Esophagus squamous epithelium (tissue), 5 donors: ENCODE measurements at regions not wholly inside any gene's neighbourhood (a gene's known extent, or its start where the extent isn't known, plus 50 kb on each side); places are given as distances from the start of the nearest gene placed in this dataset.

ENCODE experiments used
- DNase-seq: peaks from one replicate; lab custom pipeline; 2025; lab: John Stamatoyannopoulos, UW
- H3K27ac ChIP-seq, 4 donors: fragments of 200-600 bp; sonication (generic); one replicate each; pipeline ENCODE4 v1.5.1; 2016 to 2019; ENCODE audit warnings: mild to moderate bottlenecking in 1 of 4
- H3K27me3 ChIP-seq, 4 donors: fragments of 200-600 bp; sonication (generic); 1 replicate in 3 of 4; 2 replicates in 1 of 4; pipeline versions ENCODE4 v1.5.1 to v1.6.0; 2017 to 2021; ENCODE audit warnings: antibody characterized with exemption in 1 of 4
- H3K36me3 ChIP-seq, 3 donors: fragments of 200-600 bp; sonication (generic); one replicate each; pipeline ENCODE4 v1.5.1; 2016 to 2019
- H3K4me1 ChIP-seq, 3 donors: fragments of 200-600 bp; sonication (generic); one replicate each; pipeline ENCODE4 v1.5.1; 2017 to 2019
- H3K4me3 ChIP-seq, 4 donors: fragments of 200-600 bp; sonication (generic); 1 replicate in 3 of 4; 2 replicates in 1 of 4; pipeline ENCODE4 v1.5.1; 2016 to 2019; ENCODE audit warnings: mild to moderate bottlenecking in 2 of 4, moderate library complexity in 1 of 4
- H3K9me3 ChIP-seq, 3 donors: fragments of 200-600 bp; sonication (generic); one replicate each; pipeline ENCODE4 v1.5.1; 2016 to 2019
- POLR2A ChIP-seq, 4 donors: fragments of 450-650 bp; IDR thresholded peaks; one replicate each; pipeline ENCODE4 v1.6.1; 2017; ENCODE audit warnings: antibody characterized with exemption in 4 of 4, mild to moderate bottlenecking in 4 of 4, moderate library complexity in 3 of 4
- WGBS, 2 donors: methylation state at CpG; one replicate each; pipeline ENCODE4 v1.1.5; 2018; 5-methylcytosine and 5-hydroxymethylcytosine counted together
- intact Hi-C: fragments of 100-400 bp; cut with DNase I; formaldehyde crosslinking; loops from one replicate; pipeline ENCODE4 v1.15.0; 2022
- TF ChIP-seq, protein P1 (sequence below), 6 experiments: fragments of 450-650 bp in 4 of 6; fragments of 200-600 bp in 2 of 6; sonication (generic) in 2 of 6; IDR thresholded peaks; one replicate each; pipeline ENCODE4 v1.5.1; 2016 to 2019; ENCODE audit warnings: antibody characterized with exemption in 6 of 6, mild to moderate bottlenecking in 4 of 6, moderate library complexity in 4 of 6
- donor health status: DM: yes; HTN: yes; CAD: no.

GRCh38 chr1:212228076-212228475 lies 57.1 kb upstream of the PPP2R5A start:
- TF ChIP-seq, protein P1, sequence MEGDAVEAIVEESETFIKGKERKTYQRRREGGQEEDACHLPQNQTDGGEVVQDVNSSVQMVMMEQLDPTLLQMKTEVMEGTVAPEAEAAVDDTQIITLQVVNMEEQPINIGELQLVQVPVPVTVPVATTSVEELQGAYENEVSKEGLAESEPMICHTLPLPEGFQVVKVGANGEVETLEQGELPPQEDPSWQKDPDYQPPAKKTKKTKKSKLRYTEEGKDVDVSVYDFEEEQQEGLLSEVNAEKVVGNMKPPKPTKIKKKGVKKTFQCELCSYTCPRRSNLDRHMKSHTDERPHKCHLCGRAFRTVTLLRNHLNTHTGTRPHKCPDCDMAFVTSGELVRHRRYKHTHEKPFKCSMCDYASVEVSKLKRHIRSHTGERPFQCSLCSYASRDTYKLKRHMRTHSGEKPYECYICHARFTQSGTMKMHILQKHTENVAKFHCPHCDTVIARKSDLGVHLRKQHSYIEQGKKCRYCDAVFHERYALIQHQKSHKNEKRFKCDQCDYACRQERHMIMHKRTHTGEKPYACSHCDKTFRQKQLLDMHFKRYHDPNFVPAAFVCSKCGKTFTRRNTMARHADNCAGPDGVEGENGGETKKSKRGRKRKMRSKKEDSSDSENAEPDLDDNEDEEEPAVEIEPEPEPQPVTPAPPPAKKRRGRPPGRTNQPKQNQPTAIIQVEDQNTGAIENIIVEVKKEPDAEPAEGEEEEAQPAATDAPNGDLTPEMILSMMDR (IDR thresholded peaks at IDR 0.05) = no peak
- no peak for TF ChIP-seq POLR2A (IDR thresholded peaks at IDR 0.05)
- H3K27ac ChIP-seq = no peak overlapping the region

GRCh38 chr1:212228591-212229119 lies 56.6 kb upstream of the PPP2R5A start:
- no peak overlapping the region for H3K27ac ChIP-seq
- H3K27me3 ChIP-seq = no peaks in the 10 kb centered on the region
- H3K36me3 ChIP-seq = no peaks in the 10 kb centered on the region
- 82 to 83% methylated on average over 7 to 8 of the region's 8 CpGs for WGBS, 2 donors
- H3K4me3 ChIP-seq = no peak overlapping the region
- DNase-seq = no peak
- TF ChIP-seq POLR2A (IDR thresholded peaks at IDR 0.05) = no peak
- TF ChIP-seq, protein P1 (IDR thresholded peaks at IDR 0.05) = no peak
- H3K4me1 ChIP-seq = peaks cover under 1 to 38% (median 3%) of the 10 kb centered on the region in 3 donors
- no peaks in the 10 kb centered on the region for H3K9me3 ChIP-seq
- intact Hi-C loops = no loop called here

More at GRCh38 chr1:212228076-212228475, 57.1 kb upstream of the PPP2R5A start:
- H3K9me3 ChIP-seq = no peaks in the 10 kb centered on the region
- H3K4me3 ChIP-seq = no peak overlapping the region
- H3K4me1 ChIP-seq = peaks cover 0 to 34% (median 0%) of the 10 kb centered on the region in 3 donors
- WGBS, 2 donors = 79 to 100% methylated on average over 2 of the region's 2 CpGs
- H3K27me3 ChIP-seq = no peaks in the 10 kb centered on the region
- intact Hi-C loops = no loop called here
- H3K36me3 ChIP-seq = no peaks in the 10 kb centered on the region
- DNase-seq = no peak

- no peaks in the 10 kb centered on the region for H3K27me3 ChIP-seq
- 63 to 70% methylated on average over 1 to 2 of the region's 2 CpGs for WGBS, 2 donors
- no peak for DNase-seq
These were observed 55.6 kb upstream of the PPP2R5A start for GRCh38 chr1:212229654-212230053.

DNA sequence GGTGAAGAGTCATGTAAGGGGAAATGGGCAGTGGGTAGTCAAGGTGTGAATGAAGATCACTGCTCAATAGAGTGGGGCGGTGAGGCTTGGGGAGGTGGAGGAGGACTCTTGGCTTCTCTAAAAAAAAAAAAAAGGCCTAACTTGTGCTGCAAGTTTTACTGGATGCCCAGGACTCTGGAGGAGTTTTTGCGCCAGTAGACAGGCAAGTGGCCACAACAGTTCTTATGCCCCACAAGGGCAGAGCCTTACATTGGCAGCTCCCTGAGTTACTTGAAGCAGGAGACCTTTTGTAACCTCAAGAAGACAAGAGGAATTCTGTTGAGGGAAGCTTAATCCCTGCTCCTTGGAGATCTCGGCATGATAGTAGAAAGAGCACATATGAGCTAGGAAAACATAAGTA lies 54.9 kb upstream of the PPP2R5A start:
- no peak for DNase-seq

More at GRCh38 chr1:212229654-212230053, 55.6 kb upstream of the PPP2R5A start:
- Histone ChIP-seq H3K27ac (peak overlapping the region in 3 of 4 donors; percentile 7 to 49 (median 49)), H3K36me3 (no peaks in the 10 kb centered on the region), H3K9me3 (no peaks in the 10 kb centered on the region), H3K4me3 (no peak overlapping the region), H3K4me1 (peaks cover 9 to 47% (median 10%) of the 10 kb centered on the region in 3 donors)
- intact Hi-C loops = no loop called here
- no peak for TF ChIP-seq POLR2A (IDR thresholded peaks at IDR 0.05)
- TF ChIP-seq, protein P1 (IDR thresholded peaks at IDR 0.05) = no peak

DNA sequence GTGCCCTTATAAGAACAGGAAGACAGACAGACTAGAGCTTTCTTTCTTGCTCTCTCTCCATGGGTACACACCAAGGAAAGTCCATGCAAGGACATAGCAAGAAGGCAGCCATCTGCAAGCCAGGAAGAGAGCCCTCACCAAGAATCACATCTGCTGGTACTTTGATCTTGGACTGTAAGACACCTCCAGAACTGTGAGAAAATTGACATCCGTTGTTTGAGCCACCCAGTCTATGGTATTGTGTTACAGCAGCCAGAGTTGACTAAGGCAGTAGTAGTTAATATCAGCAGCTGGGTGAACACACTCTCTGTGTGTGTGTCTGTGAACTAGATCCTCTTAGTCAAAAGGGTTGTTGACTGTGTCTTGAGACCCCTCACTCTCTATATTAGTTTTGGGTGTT lies 53.8 kb upstream of the PPP2R5A start:
- Histone ChIP-seq H3K36me3 (no peaks in the 10 kb centered on the region), H3K4me3 (no peak overlapping the region), H3K9me3 (no peaks in the 10 kb centered on the region), H3K27ac (no peak overlapping the region), H3K4me1 (peaks cover 21 to 60% (median 26%) of the 10 kb centered on the region in 3 donors), H3K27me3 (no peaks in the 10 kb centered on the region)
- DNase-seq = no peak
- no peak for TF ChIP-seq POLR2A (IDR thresholded peaks at IDR 0.05)
- TF ChIP-seq, protein P1 (IDR thresholded peaks at IDR 0.05) = no peak
- 83 to 100% methylated on average over 1 of the region's 1 CpG for WGBS, 2 donors
- intact Hi-C loops = no loop called here

More for the DNA sequence above, 54.9 kb upstream of the PPP2R5A start:
- no peaks in the 10 kb centered on the region for H3K27me3 ChIP-seq
- intact Hi-C loops = no loop called here
- H3K4me1 ChIP-seq = peaks cover 14 to 54% (median 17%) of the 10 kb centered on the region in 3 donors
- 63 to 83% methylated on average over 3 of the region's 3 CpGs for WGBS, 2 donors
- no peaks in the 10 kb centered on the region for H3K9me3 ChIP-seq
- no peaks in the 10 kb centered on the region for H3K36me3 ChIP-seq
- TF ChIP-seq, protein P1 (IDR thresholded peaks at IDR 0.05) = no peak
- TF ChIP-seq POLR2A (IDR thresholded peaks at IDR 0.05) = no peak
- no peak overlapping the region for H3K4me3 ChIP-seq
- peak overlapping the region in 2 of 4 donors; percentile 17 to 49 for H3K27ac ChIP-seq
